Neural cell (in vitro differentiated cells): ENCODE measurements at regions not wholly inside any gene's neighbourhood (a gene's known extent, or its start where the extent isn't known, plus 50 kb on each side); places are given as distances from the start of the nearest gene placed in this dataset.

Source experiments
- H2AFZ ChIP-seq: fragments of 200-600, 300-800 bp; sonication (generic), shearing (Covaris generic); 2 replicates; pipeline ENCODE4 v1.6.0; 2014; ENCODE audit warnings: low read depth, mild to moderate bottlenecking, antibody characterized with exemption, low read length, moderate library complexity
- H3F3A ChIP-seq: fragments of 200-600 bp; shearing (Covaris generic); 2 replicates; pipeline ENCODE4 v1.6.1; 2016; ENCODE audit warnings: mild to moderate bottlenecking, moderate library complexity, mixed read lengths, antibody characterized with exemption, low read length; ENCODE audit not compliant: insufficient read depth, poor library complexity, severe bottlenecking
- H3K27ac ChIP-seq: fragments of 200-600, 300-800 bp; sonication (generic), shearing (Covaris generic); 2 replicates; pipeline ENCODE4 v1.5.1; 2014; ENCODE audit warnings: mild to moderate bottlenecking, low read length, moderate library complexity
- H3K27me3 ChIP-seq: fragments of 300-800, 200-600 bp; sonication (generic), shearing (Covaris generic); 2 replicates; pipeline ENCODE4 v1.6.0; 2014; ENCODE audit warnings: mild to moderate bottlenecking, low read depth, low read length, moderate library complexity; ENCODE audit not compliant: insufficient read depth
- H3K36me3 ChIP-seq: fragments of 300-800, 200-600 bp; sonication (generic), shearing (Covaris generic); 2 replicates; pipeline ENCODE4 v1.5.1; 2014; ENCODE audit warnings: mild to moderate bottlenecking, antibody characterized with exemption, low read length, moderate library complexity; ENCODE audit not compliant: insufficient read depth
- H3K4me2 ChIP-seq: fragments of 300-800, 200-600 bp; sonication (generic), shearing (Covaris generic); 2 replicates; pipeline ENCODE4 v1.6.0; 2014; ENCODE audit warnings: mild to moderate bottlenecking, low read length
- H3K4me3 ChIP-seq: fragments of 300-800, 200-600 bp; sonication (generic), shearing (Covaris generic); 2 replicates; pipeline ENCODE4 v1.5.1; 2014; ENCODE audit warnings: mild to moderate bottlenecking, low read length, moderate library complexity
- H3K79me2 ChIP-seq: fragments of 200-600 bp; shearing (Covaris generic); replicated peaks from 2 replicates; pipeline ENCODE4 v1.6.0; 2014; ENCODE audit warnings: mild to moderate bottlenecking, low read length, moderate library complexity; ENCODE audit not compliant: insufficient read depth
- H3K9ac ChIP-seq: fragments of 300-800, 200-600 bp; sonication (generic), shearing (Covaris generic); 2 replicates; pipeline ENCODE4 v1.6.1; 2016; ENCODE audit warnings: mild to moderate bottlenecking, low read length, mixed read lengths
- H3K9me2 ChIP-seq: fragments of 200-600 bp; shearing (Covaris generic); 2 replicates; pipeline ENCODE4 v1.6.1; 2016; ENCODE audit warnings: mild to moderate bottlenecking, low read length, mixed read lengths; ENCODE audit not compliant: insufficient read depth
- H3K9me3 ChIP-seq: fragments of 200-600, 300-800 bp; sonication (generic), shearing (Covaris generic); 2 replicates; pipeline ENCODE4 v1.6.1; 2016; ENCODE audit warnings: mild to moderate bottlenecking, mixed run types, low read length, moderate library complexity, mixed read lengths
- H4K20me1 ChIP-seq: fragments of 200-600 bp; shearing (Covaris generic); 2 replicates; pipeline ENCODE4 v1.6.1; 2016; ENCODE audit warnings: mild to moderate bottlenecking, mixed run types; ENCODE audit not compliant: insufficient read depth
- CTCF ChIP-seq: fragments of 450-650 bp; IDR thresholded peaks from 2 replicates; pipeline ENCODE4 v1.5.1; 2014; ENCODE audit warnings: antibody characterized with exemption, mild to moderate bottlenecking, moderate library complexity; ENCODE audit not compliant: poor library complexity, severe bottlenecking
- EP300 ChIP-seq: fragments of 450-650 bp; conservative IDR thresholded peaks from 2 replicates; pipeline ENCODE4 v1.6.1; 2014; ENCODE audit warnings: antibody characterized with exemption, mild to moderate bottlenecking, moderate library complexity; ENCODE audit not compliant: poor library complexity, severe bottlenecking
- EZH2 ChIP-seq: fragments of 200-600, 300-800 bp; shearing (Covaris generic), sonication (generic); IDR thresholded peaks from 2 replicates; pipeline ENCODE4 v1.6.1; 2014; ENCODE audit warnings: antibody characterized with exemption, low read length, borderline replicate concordance, mild to moderate bottlenecking; ENCODE audit not compliant: insufficient read depth, poor library complexity, severe bottlenecking
- MXI1 ChIP-seq: fragments of 450-650 bp; conservative IDR thresholded peaks from 2 replicates; pipeline ENCODE4 v1.6.1; 2014; ENCODE audit warnings: antibody characterized with exemption, mild to moderate bottlenecking; ENCODE audit not compliant: poor library complexity, severe bottlenecking
- POLR2AphosphoS5 ChIP-seq: IDR thresholded peaks from 2 replicates; pipeline ENCODE4 v1.6.1; 2012
- RAD21 ChIP-seq: fragments of 450-650 bp; conservative IDR thresholded peaks from 2 replicates; pipeline ENCODE4 v1.6.1; 2014; ENCODE audit warnings: antibody characterized with exemption, mild to moderate bottlenecking, moderate library complexity
- SMC3 ChIP-seq: fragments of 450-650 bp; conservative IDR thresholded peaks from 2 replicates; pipeline ENCODE4 v1.6.1; 2014; ENCODE audit warnings: antibody characterized with exemption, mild to moderate bottlenecking, moderate library complexity; ENCODE audit not compliant: poor library complexity
- TAF1 ChIP-seq: IDR thresholded peaks from 2 replicates; pipeline ENCODE4 v1.6.1; 2012; ENCODE audit warnings: low read depth
- TF ChIP-seq, protein P1 (sequence below): IDR thresholded peaks from 2 replicates; pipeline ENCODE4 v1.6.1; 2012; ENCODE audit warnings: borderline replicate concordance

- TF ChIP-seq CTCF (no peak), MXI1 (no peak), POLR2AphosphoS5 (no peak), EP300 (no peak), TAF1 (no peak), EZH2 (no peak), SMC3 (no peak), RAD21 (no peak)
- TF ChIP-seq, protein P1, sequence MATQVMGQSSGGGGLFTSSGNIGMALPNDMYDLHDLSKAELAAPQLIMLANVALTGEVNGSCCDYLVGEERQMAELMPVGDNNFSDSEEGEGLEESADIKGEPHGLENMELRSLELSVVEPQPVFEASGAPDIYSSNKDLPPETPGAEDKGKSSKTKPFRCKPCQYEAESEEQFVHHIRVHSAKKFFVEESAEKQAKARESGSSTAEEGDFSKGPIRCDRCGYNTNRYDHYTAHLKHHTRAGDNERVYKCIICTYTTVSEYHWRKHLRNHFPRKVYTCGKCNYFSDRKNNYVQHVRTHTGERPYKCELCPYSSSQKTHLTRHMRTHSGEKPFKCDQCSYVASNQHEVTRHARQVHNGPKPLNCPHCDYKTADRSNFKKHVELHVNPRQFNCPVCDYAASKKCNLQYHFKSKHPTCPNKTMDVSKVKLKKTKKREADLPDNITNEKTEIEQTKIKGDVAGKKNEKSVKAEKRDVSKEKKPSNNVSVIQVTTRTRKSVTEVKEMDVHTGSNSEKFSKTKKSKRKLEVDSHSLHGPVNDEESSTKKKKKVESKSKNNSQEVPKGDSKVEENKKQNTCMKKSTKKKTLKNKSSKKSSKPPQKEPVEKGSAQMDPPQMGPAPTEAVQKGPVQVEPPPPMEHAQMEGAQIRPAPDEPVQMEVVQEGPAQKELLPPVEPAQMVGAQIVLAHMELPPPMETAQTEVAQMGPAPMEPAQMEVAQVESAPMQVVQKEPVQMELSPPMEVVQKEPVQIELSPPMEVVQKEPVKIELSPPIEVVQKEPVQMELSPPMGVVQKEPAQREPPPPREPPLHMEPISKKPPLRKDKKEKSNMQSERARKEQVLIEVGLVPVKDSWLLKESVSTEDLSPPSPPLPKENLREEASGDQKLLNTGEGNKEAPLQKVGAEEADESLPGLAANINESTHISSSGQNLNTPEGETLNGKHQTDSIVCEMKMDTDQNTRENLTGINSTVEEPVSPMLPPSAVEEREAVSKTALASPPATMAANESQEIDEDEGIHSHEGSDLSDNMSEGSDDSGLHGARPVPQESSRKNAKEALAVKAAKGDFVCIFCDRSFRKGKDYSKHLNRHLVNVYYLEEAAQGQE: no peak
- Histone ChIP-seq H3K9me2 (no peaks in the 10 kb centered on the region), H3K4me3 (no peak overlapping the region), H3K4me2 (no peak overlapping the region), H3F3A (no peaks in the 10 kb centered on the region), H3K79me2 (no peaks in the 10 kb centered on the region), H3K27me3 (no peaks in the 10 kb centered on the region), H3K27ac (no peak overlapping the region), H3K36me3 (no peaks in the 10 kb centered on the region), H3K9me3 (no peaks in the 10 kb centered on the region), H4K20me1 (no peaks in the 10 kb centered on the region), H3K9ac (no peak overlapping the region), H2AFZ (no peak overlapping the region)
Observed at GRCh38 chr13:87778128-87778527, 107.0 kb downstream of the SLITRK5 start.

- H3K9me3 ChIP-seq: no peaks in the 10 kb centered on the region
- no peaks in the 10 kb centered on the region for H3K9me2 ChIP-seq
- H3K36me3 ChIP-seq: no peaks in the 10 kb centered on the region
- no peak overlapping the region for H3K4me3 ChIP-seq
- no peak overlapping the region for H2AFZ ChIP-seq
- no peak overlapping the region for H3K9ac ChIP-seq
- H3F3A ChIP-seq: no peaks in the 10 kb centered on the region
- no peaks in the 10 kb centered on the region for H3K79me2 ChIP-seq
- no peak overlapping the region for H3K27ac ChIP-seq
- TF ChIP-seq EZH2 (no peak), RAD21 (no peak), SMC3 (no peak), EP300 (no peak), MXI1 (no peak)
- TF ChIP-seq, protein P1: no peak
- H3K4me2 ChIP-seq: no peak overlapping the region
- H3K27me3 ChIP-seq: no peaks in the 10 kb centered on the region
- no peaks in the 10 kb centered on the region for H4K20me1 ChIP-seq
Observed at GRCh38 chr13:87779426-87779825, 108.3 kb downstream of the SLITRK5 start.
